ENCODE measurements at regions not wholly inside any gene's neighbourhood (a gene's known extent, or its start where the extent isn't known, plus 50 kb on each side); places are given as distances from the start of the nearest gene placed in this dataset.

- in situ Hi-C loops (cut with MboI; ENCODE audit: low pct_ligation_motif_present in 1 of 4, low pct_unique_long_range_greater_than_20kb in 1 of 4, low sequenced_read_pairs in 3 of 4): no loop called here
- intact Hi-C loops (cut with DNase I; ENCODE audit: low total_unique reads): no loop called here
- 61% methylated on average over 1 of the region's 1 CpG; no CpG with 5 or more reads in 1 of the 2 donors for WGBS, 2 donors (ENCODE audit: low coverage in 1 of 2)
- no peaks in the 10 kb centered on the region for H3K9me3 ChIP-seq
- TF ChIP-seq CTCF (IDR thresholded peaks at IDR 0.05): no peak
- TF ChIP-seq POLR2AphosphoS5 (IDR thresholded peaks at IDR 0.05): no peak
- TF ChIP-seq POLR2A (IDR thresholded peaks at IDR 0.05): no peak
- TF ChIP-seq EP300 (IDR thresholded peaks at IDR 0.05; ENCODE audit: low read depth): no peak
- H3K27me3 ChIP-seq: no peaks in the 10 kb centered on the region
- H3K27ac ChIP-seq: no peak overlapping the region
- H3K4me1 ChIP-seq: no peaks in the 10 kb centered on the region
- no peak for DNase-seq
- H3K36me3 ChIP-seq: no peaks in the 10 kb centered on the region
- H3K4me3 ChIP-seq: no peak overlapping the region
Measured at GRCh38 chr4:71081192-71081591, 87.7 kb downstream of the DCK start.

GRCh38 chr4:71093745-71094144 is 100.3 kb downstream of the DCK start:
- in situ Hi-C loops (cut with MboI; ENCODE audit: low pct_ligation_motif_present in 1 of 4, low pct_unique_long_range_greater_than_20kb in 1 of 4, low sequenced_read_pairs in 3 of 4): no loop called here
- Histone ChIP-seq H3K27ac (no peak overlapping the region), H3K9me3 (no peaks in the 10 kb centered on the region), H3K27me3 (no peaks in the 10 kb centered on the region), H3K4me1 (peaks cover 3 to 15% (median 5%) of the 10 kb centered on the region in 4 donors), H3K4me3 (no peak overlapping the region), H3K36me3 (no peaks in the 10 kb centered on the region)
- WGBS, 2 donors (ENCODE audit: low coverage in 1 of 2): 59 to 60% methylated on average over 1 of the region's 1 CpG
- DNase-seq: no peak
- no peak for TF ChIP-seq CTCF (IDR thresholded peaks at IDR 0.05)
- no peak for TF ChIP-seq POLR2A (IDR thresholded peaks at IDR 0.05)
- no peak for TF ChIP-seq EP300 (IDR thresholded peaks at IDR 0.05; ENCODE audit: low read depth)
- no peak for TF ChIP-seq POLR2AphosphoS5 (IDR thresholded peaks at IDR 0.05)
- intact Hi-C loops (cut with DNase I; ENCODE audit: low total_unique reads): no loop called here

GRCh38 chr4:71094201-71094600 is 100.8 kb downstream of the DCK start:
- Histone ChIP-seq H3K36me3 (no peaks in the 10 kb centered on the region), H3K4me1 (peaks cover 3 to 15% (median 5%) of the 10 kb centered on the region in 4 donors), H3K4me3 (no peak overlapping the region), H3K9me3 (no peaks in the 10 kb centered on the region), H3K27me3 (no peaks in the 10 kb centered on the region), H3K27ac (no peak overlapping the region)
- no peak for DNase-seq
- no peak for TF ChIP-seq POLR2AphosphoS5 (IDR thresholded peaks at IDR 0.05)
- intact Hi-C loops (cut with DNase I; ENCODE audit: low total_unique reads) (no loop called here), in situ Hi-C loops (cut with MboI; ENCODE audit: low pct_ligation_motif_present in 1 of 4, low pct_unique_long_range_greater_than_20kb in 1 of 4, low sequenced_read_pairs in 3 of 4) (no loop called here)

GRCh38 chr4:71095141-71095540 is 101.7 kb downstream of the DCK start:
- no peaks in the 10 kb centered on the region for H3K36me3 ChIP-seq
- DNase-seq: no peak
- 95 to 100% methylated on average over 2 of the region's 2 CpGs for WGBS, 2 donors (ENCODE audit: low coverage in 1 of 2)
- in situ Hi-C loops (cut with MboI; ENCODE audit: low pct_ligation_motif_present in 1 of 4, low pct_unique_long_range_greater_than_20kb in 1 of 4, low sequenced_read_pairs in 3 of 4) (no loop called here), intact Hi-C loops (cut with DNase I; ENCODE audit: low total_unique reads) (no loop called here)
- H3K9me3 ChIP-seq: no peaks in the 10 kb centered on the region
- no peaks in the 10 kb centered on the region for H3K27me3 ChIP-seq
- no peak overlapping the region for H3K4me3 ChIP-seq
- TF ChIP-seq EP300 (IDR thresholded peaks at IDR 0.05; ENCODE audit: low read depth): no peak
- no peak for TF ChIP-seq POLR2A (IDR thresholded peaks at IDR 0.05)
- TF ChIP-seq POLR2AphosphoS5 (IDR thresholded peaks at IDR 0.05): no peak
- no peak for TF ChIP-seq CTCF (IDR thresholded peaks at IDR 0.05)
- H3K4me1 ChIP-seq: peaks cover 3 to 15% (median 5%) of the 10 kb centered on the region in 4 donors
- H3K27ac ChIP-seq: no peak overlapping the region

GRCh38 chr4:71095545-71095944 is 102.1 kb downstream of the DCK start:
- Histone ChIP-seq H3K27me3 (no peaks in the 10 kb centered on the region), H3K4me1 (peaks cover 3 to 15% (median 5%) of the 10 kb centered on the region in 4 donors), H3K4me3 (no peak overlapping the region), H3K36me3 (no peaks in the 10 kb centered on the region), H3K9me3 (no peaks in the 10 kb centered on the region), H3K27ac (peak overlapping the region in 2 of 4 donors; percentile 21 to 51)
- in situ Hi-C loops (cut with MboI; ENCODE audit: low pct_ligation_motif_present in 1 of 4, low pct_unique_long_range_greater_than_20kb in 1 of 4, low sequenced_read_pairs in 3 of 4) (no loop called here), intact Hi-C loops (cut with DNase I; ENCODE audit: low total_unique reads) (no loop called here)
- 97% methylated on average over 1 of the region's 1 CpG; no CpG with 5 or more reads in 1 of the 2 donors for WGBS, 2 donors (ENCODE audit: low coverage in 1 of 2)
- no peak for TF ChIP-seq POLR2AphosphoS5 (IDR thresholded peaks at IDR 0.05)
- TF ChIP-seq CTCF (IDR thresholded peaks at IDR 0.05): no peak
- TF ChIP-seq POLR2A (IDR thresholded peaks at IDR 0.05): no peak
- TF ChIP-seq EP300 (IDR thresholded peaks at IDR 0.05; ENCODE audit: low read depth): no peak
- DNase-seq: no peak
